ENCODE measurements at regions not wholly inside any gene's neighbourhood (a gene's known extent, or its start where the extent isn't known, plus 50 kb on each side); places are given as distances from the start of the nearest gene placed in this dataset.

DNA sequence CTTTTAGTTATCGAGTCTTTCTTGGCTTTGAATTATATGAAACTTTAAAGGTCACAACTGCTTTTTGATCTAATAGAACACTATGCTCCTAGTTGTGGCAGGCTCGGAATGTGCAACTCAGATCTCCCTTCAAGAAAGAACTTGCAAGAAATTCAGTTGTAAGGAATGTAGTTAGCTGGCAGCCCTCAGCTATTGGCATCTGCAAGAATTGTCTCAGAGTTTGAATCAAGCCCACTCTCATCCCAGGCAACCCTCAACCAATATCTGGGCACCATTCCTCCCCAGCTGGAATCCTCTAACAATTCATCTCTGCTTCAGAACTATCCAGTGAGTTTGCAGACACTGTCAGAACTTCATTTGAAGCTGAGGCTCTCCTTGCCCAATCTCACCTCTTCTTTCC, 447.2 kb downstream of the KIF2B start:
- peaks cover 4% of the 10 kb centered on the region for H3F3A ChIP-seq (ENCODE audit: insufficient read depth, low read length, poor library complexity, severe bottlenecking)
- H3K27ac ChIP-seq (ENCODE audit: low read length): peak overlapping the region; percentile 69
- H4K20me1 ChIP-seq (ENCODE audit: insufficient read depth): no peaks in the 10 kb centered on the region
- no peak overlapping the region for H3K4me2 ChIP-seq (ENCODE audit: low read length)
- peak overlapping the region; percentile 15 for H3K9ac ChIP-seq (ENCODE audit: low read length)
- no peaks in the 10 kb centered on the region for H3K27me3 ChIP-seq (ENCODE audit: insufficient read depth, low read depth, low read length)
- no peaks in the 10 kb centered on the region for H3K79me2 ChIP-seq (replicated peaks; ENCODE audit: insufficient read depth, low read length)
- TF ChIP-seq EP300 (conservative IDR thresholded peaks at IDR 0.05; ENCODE audit: poor library complexity, severe bottlenecking) (no peak), POLR2AphosphoS5 (IDR thresholded peaks at IDR 0.05) (no peak), EZH2 (IDR thresholded peaks at IDR 0.05; ENCODE audit: borderline replicate concordance, insufficient read depth, low read length, poor library complexity, severe bottlenecking) (no peak), TAF1 (IDR thresholded peaks at IDR 0.05; ENCODE audit: low read depth) (no peak), RAD21 (conservative IDR thresholded peaks at IDR 0.05) (no peak), MXI1 (conservative IDR thresholded peaks at IDR 0.05; ENCODE audit: poor library complexity, severe bottlenecking) (no peak), SMC3 (conservative IDR thresholded peaks at IDR 0.05; ENCODE audit: poor library complexity) (no peak)
- TF ChIP-seq, protein P1, sequence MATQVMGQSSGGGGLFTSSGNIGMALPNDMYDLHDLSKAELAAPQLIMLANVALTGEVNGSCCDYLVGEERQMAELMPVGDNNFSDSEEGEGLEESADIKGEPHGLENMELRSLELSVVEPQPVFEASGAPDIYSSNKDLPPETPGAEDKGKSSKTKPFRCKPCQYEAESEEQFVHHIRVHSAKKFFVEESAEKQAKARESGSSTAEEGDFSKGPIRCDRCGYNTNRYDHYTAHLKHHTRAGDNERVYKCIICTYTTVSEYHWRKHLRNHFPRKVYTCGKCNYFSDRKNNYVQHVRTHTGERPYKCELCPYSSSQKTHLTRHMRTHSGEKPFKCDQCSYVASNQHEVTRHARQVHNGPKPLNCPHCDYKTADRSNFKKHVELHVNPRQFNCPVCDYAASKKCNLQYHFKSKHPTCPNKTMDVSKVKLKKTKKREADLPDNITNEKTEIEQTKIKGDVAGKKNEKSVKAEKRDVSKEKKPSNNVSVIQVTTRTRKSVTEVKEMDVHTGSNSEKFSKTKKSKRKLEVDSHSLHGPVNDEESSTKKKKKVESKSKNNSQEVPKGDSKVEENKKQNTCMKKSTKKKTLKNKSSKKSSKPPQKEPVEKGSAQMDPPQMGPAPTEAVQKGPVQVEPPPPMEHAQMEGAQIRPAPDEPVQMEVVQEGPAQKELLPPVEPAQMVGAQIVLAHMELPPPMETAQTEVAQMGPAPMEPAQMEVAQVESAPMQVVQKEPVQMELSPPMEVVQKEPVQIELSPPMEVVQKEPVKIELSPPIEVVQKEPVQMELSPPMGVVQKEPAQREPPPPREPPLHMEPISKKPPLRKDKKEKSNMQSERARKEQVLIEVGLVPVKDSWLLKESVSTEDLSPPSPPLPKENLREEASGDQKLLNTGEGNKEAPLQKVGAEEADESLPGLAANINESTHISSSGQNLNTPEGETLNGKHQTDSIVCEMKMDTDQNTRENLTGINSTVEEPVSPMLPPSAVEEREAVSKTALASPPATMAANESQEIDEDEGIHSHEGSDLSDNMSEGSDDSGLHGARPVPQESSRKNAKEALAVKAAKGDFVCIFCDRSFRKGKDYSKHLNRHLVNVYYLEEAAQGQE (IDR thresholded peaks at IDR 0.05; ENCODE audit: borderline replicate concordance): no peak
- TF ChIP-seq, protein P2, sequence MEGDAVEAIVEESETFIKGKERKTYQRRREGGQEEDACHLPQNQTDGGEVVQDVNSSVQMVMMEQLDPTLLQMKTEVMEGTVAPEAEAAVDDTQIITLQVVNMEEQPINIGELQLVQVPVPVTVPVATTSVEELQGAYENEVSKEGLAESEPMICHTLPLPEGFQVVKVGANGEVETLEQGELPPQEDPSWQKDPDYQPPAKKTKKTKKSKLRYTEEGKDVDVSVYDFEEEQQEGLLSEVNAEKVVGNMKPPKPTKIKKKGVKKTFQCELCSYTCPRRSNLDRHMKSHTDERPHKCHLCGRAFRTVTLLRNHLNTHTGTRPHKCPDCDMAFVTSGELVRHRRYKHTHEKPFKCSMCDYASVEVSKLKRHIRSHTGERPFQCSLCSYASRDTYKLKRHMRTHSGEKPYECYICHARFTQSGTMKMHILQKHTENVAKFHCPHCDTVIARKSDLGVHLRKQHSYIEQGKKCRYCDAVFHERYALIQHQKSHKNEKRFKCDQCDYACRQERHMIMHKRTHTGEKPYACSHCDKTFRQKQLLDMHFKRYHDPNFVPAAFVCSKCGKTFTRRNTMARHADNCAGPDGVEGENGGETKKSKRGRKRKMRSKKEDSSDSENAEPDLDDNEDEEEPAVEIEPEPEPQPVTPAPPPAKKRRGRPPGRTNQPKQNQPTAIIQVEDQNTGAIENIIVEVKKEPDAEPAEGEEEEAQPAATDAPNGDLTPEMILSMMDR (IDR thresholded peaks at IDR 0.05; ENCODE audit: poor library complexity, severe bottlenecking): no peak
- no peaks in the 10 kb centered on the region for H3K9me2 ChIP-seq (ENCODE audit: insufficient read depth, low read length)
- H2AFZ ChIP-seq (ENCODE audit: low read depth, low read length): no peak overlapping the region
- H3K9me3 ChIP-seq (ENCODE audit: low read length): no peaks in the 10 kb centered on the region
- no peak overlapping the region for H3K4me3 ChIP-seq (ENCODE audit: low read length)
- H3K36me3 ChIP-seq (ENCODE audit: insufficient read depth, low read length): no peaks in the 10 kb centered on the region

DNA sequence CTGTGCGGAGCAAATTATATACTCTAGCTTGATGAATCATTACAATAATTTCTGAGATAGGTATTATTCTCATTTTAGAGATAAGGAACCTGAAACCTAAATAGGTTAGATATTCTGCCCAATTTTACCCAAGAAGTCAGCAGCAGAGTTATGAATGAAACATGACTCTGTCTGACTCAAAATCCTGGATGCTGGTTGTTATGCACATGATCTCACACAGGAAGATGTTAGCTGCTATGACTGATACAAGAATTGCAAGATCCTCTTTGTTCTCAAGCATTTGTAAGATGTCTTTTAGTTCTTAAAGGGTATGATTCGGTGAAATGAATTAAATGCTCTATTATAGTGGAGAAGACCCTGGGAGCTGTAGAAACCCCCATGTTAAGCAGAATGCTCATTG, 447.8 kb downstream of the KIF2B start:
- Histone ChIP-seq H2AFZ (ENCODE audit: low read depth, low read length) (no peak overlapping the region), H3K4me2 (ENCODE audit: low read length) (no peak overlapping the region), H4K20me1 (ENCODE audit: insufficient read depth) (no peaks in the 10 kb centered on the region), H3K4me3 (ENCODE audit: low read length) (peak overlapping the region; percentile 2), H3K36me3 (ENCODE audit: insufficient read depth, low read length) (no peaks in the 10 kb centered on the region), H3K9me2 (ENCODE audit: insufficient read depth, low read length) (no peaks in the 10 kb centered on the region), H3K9ac (ENCODE audit: low read length) (peak overlapping the region; percentile 15), H3F3A (ENCODE audit: insufficient read depth, low read length, poor library complexity, severe bottlenecking) (peaks cover 4% of the 10 kb centered on the region), H3K9me3 (ENCODE audit: low read length) (no peaks in the 10 kb centered on the region), H3K79me2 (replicated peaks; ENCODE audit: insufficient read depth, low read length) (no peaks in the 10 kb centered on the region), H3K27me3 (ENCODE audit: insufficient read depth, low read depth, low read length) (no peaks in the 10 kb centered on the region), H3K27ac (ENCODE audit: low read length) (peak overlapping the region; percentile 69)
- TF ChIP-seq SMC3 (conservative IDR thresholded peaks at IDR 0.05; ENCODE audit: poor library complexity) (no peak), POLR2AphosphoS5 (IDR thresholded peaks at IDR 0.05) (no peak), EP300 (conservative IDR thresholded peaks at IDR 0.05; ENCODE audit: poor library complexity, severe bottlenecking) (no peak), TAF1 (IDR thresholded peaks at IDR 0.05; ENCODE audit: low read depth) (no peak), RAD21 (conservative IDR thresholded peaks at IDR 0.05) (no peak), EZH2 (IDR thresholded peaks at IDR 0.05; ENCODE audit: borderline replicate concordance, insufficient read depth, low read length, poor library complexity, severe bottlenecking) (no peak), MXI1 (conservative IDR thresholded peaks at IDR 0.05; ENCODE audit: poor library complexity, severe bottlenecking) (no peak)
- TF ChIP-seq, protein P2 (IDR thresholded peaks at IDR 0.05; ENCODE audit: poor library complexity, severe bottlenecking): no peak
- TF ChIP-seq, protein P1 (IDR thresholded peaks at IDR 0.05; ENCODE audit: borderline replicate concordance): no peak
